AG08396 (cell line): ENCODE measurements at regions not wholly inside any gene's neighbourhood (a gene's known extent, or its start where the extent isn't known, plus 50 kb on each side); places are given as distances from the start of the nearest gene placed in this dataset.
"Not testable (repeated sequence)": the region's sequence is repeated elsewhere in the genome, so short reads cannot be mapped to it uniquely, and the experiment has no call there.

Source experiments
- DNase-seq: peaks from one replicate; pipeline ENCODE4 v3.0.0; 2012; ENCODE audit warnings: low spot score, mixed read lengths

GRCh38 chr3:196147116-196147515, 64.1 kb downstream of the ZDHHC19 start:
- DNase-seq = no peak

GRCh38 chr3:196145468-196146262, 63.8 kb upstream of the TFRC start:
- no peak for DNase-seq

DNA sequence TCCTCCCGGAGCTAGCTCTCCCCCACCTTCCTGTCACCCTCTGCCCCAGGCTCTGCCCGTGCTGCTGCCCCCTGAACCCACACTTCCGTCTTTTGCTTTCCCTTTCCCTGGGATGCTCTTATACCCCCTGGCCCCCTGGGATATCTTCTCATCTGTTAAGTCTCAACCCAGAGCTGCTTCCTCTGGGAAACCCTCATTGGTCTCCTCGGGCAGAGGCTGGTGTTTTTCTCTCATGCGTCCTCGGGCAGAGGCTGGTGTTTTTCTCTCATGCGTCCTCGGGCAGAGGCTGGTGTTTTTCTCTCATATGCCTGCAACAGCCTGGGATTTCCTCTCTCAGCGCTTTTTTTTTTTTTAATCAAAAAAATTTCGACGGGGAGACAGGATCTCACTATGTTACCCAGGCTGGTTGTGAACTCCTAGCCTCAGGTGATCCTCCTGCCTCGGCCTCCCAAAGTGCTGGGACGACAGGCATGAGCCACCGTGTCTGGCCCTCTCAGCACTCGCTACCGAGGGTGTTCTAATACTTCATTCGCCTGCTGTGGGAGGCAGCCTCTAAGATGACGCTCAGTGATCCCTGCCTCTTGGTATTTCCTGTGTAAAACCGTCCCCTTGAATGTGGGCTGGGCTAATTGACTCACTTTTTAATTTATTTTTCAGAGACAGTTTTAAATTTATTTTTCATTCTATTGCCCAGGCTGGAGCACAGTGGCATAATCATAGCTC, 62.7 kb upstream of the TFRC start:
- peak; percentile 66 for DNase-seq

DNA sequence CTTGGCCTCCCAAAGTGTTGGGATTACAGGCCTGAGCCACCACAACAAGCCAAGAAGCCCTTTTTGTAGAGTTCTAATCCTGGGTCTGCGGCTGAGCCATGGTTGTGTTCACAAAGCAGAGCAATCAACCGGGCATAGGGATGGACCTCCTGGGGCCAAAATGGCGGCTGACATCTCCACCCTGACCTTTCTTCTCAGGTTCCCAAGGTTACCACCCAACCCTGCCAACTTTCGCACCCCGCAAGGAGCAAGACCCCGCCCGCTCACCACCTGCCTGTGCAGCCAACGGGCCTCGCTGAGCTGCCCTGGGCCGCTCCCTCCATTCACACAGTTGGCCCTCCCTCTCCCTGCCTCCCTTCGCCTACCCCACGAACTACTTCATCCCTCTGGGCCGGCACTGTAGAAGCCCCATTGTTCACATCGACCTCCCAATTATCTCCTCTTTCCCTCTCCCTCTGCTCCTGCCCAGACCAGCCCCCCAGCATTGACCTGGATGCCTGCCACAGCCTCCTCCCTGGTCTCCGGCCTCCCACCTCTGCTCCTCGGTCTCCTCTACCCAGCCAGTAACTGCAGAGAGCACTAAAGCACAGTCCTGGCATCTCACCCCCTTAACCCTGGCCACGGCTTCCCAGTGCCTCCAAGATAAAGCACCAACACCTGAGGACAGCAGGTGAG, 62.0 kb upstream of the TFRC start:
- no peak for DNase-seq

GRCh38 chr3:196142202-196142956, 60.5 kb upstream of the TFRC start:
- no peak for DNase-seq

GRCh38 chr3:196141866-196142201, 59.9 kb upstream of the TFRC start:
- no peak for DNase-seq

DNA sequence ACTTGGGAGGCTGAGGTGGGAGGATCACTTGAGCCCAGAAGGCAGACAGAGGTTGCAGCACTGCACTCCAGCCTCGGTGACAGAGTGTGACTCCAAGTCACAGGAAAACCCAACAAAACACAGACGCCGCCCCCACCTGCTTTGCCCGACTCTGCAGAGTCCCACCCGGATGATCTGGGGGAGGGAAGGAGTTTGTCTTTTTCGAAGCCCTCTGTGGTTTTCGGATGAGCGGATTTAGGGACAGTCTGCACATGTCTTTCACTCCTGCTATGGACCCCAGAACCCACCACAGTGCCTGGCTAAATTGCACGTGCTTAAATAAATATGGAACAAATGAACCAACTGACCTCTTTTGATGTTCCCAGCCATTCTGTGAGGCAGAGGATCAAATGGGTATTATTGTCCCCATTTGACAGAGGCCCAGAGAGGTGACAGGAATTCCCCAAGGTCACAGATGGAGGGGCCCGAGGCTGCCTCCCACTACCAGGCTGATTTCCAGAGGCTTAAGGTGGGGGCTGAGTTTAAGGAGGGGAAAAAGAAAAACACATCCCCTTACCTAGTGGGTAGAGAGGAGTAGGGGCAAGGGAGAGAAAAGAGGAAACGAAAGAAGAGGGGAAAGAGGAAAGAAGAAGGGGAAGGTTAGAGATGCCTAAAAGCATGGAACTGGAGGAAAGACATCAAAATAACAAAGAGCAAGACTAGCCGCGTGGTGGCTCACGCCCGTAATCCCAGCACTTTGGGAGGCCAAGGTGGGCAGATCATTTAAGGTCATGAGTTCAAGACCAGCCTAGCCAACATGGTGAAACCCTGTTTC, 59.4 kb upstream of the TFRC start:
- DNase-seq = no peak

DNA sequence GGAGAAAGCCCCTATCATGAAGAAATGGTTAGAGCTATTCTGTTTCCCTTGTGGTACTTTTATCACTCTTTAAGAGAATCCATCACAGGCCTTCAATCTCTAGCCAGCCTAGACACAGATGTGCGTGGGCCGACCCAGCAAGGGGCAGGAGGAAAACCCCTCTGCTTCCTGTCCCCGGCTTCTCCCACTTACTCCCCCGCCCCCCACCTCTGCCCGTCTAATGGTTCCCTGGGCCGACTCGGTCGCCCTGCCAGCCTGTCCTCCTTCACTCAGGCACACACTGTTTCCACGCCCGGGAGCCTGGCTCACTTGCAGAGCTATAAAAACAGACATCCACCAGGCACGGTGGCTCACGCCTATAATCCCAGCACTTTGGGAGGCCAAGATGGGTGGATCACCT, 58.3 kb upstream of the TFRC start:
- no peak for DNase-seq

DNA sequence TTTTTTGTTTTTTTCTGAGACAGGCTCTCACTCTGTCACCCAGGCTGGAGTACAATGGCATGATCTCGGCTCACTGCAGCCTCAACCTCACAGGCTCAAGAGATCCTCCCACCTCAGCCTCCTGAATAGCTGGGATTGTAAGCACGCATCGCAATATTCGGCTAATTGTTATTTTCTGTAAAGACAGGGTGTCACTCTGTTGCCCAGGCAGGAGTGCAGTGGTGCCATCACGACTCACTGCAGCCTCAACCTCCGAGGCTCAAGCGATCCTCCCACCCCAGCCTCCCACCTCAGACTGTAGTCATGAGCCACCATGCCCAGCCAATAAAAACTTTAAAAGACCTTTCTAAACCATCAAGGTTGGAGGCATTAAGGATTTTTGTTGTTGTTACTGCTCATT, 57.4 kb upstream of the TFRC start:
- no peak for DNase-seq

- DNase-seq = peak; percentile 66
These were observed 56.8 kb upstream of the TFRC start for GRCh38 chr3:196138482-196139254.

- not testable (repeated sequence) for DNase-seq
These were observed 54.7 kb upstream of the TFRC start for GRCh38 chr3:196136640-196136989.

GRCh38 chr3:196135693-196136639, 54.1 kb upstream of the TFRC start:
- DNase-seq = peak; percentile 41

DNA sequence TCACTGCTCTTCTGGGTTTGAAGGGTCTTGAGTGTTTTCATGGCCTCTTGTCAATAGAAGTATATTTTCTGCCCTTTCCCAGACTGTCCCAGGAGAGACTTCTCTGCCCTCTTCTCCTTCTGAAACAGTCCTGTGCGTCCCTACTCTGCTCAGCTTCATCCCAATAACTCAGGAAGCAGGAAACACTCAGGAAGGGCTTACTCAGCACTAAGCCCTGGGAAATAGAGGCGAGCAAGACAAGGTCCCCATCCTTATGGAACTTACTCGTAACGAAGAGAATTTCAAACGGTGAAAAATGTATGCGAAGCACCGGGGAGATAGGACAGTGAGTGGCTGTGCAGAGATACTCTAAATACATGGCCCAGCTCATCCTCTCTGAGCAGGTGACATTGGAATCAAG, 52.8 kb upstream of the TFRC start:
- DNase-seq = no peak

DNA sequence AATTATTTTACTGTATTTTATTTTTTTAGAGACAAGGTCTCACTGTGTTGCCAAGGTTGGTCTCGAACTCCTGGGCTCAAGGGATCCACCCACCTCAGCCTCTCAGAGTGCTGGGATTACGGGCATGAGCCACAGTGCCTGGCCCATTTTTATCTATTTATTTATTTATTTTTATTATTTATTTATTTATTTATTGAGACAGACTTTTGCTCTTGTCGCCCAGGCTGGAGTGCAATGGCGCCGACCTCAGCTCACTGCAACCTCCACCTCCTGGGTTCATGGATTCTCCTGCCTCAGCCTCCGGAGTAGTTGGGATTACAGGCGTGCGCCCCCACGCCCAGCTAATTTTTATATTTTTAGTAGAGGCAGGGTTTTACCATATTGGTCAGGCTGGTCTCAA, 52.0 kb upstream of the TFRC start:
- not testable (repeated sequence) for DNase-seq

DNA sequence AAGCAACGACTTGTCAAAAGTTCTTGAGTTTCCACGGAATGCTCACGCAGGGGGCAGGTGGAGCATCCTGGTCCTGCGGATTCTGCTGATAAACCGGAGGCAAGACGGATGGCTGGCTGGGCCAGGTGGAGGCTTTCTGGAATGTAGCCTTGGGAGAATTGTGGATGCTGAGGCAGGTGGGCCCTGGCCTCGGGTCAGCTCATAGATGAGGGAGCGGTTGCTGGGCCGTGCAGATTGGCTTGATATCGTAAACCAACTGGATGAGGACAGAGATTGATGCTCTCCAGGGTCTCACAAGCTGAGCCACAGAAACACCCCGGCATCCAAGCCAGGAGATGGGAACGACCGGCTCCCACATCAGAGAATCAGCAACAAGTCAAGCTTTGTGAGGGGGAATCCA, 50.0 kb upstream of the TFRC start:
- DNase-seq = no peak
